Neutrophil (primary cell): ENCODE measurements at regions not wholly inside any gene's neighbourhood (a gene's known extent, or its start where the extent isn't known, plus 50 kb on each side); places are given as distances from the start of the nearest gene placed in this dataset.
"Not testable (repeated sequence)": the region's sequence is repeated elsewhere in the genome, so short reads cannot be mapped to it uniquely, and the experiment has no call there.

Experiments used
- H3K27ac ChIP-seq: fragments of 200-600 bp; sonication (generic); 2 replicates; pipeline ENCODE4 v1.5.1; 2016; ENCODE audit warnings: mild to moderate bottlenecking, moderate library complexity
- H3K27me3 ChIP-seq: fragments of 200-600 bp; sonication (generic); 2 replicates; pipeline ENCODE4 v1.6.0; 2016; ENCODE audit warnings: mild to moderate bottlenecking
- H3K36me3 ChIP-seq: fragments of 200-600 bp; sonication (generic); 2 replicates; pipeline ENCODE4 v1.5.1; 2017
- H3K4me1 ChIP-seq, 2 experiments: fragments of 200-600 bp in 1 of 2; sonication (generic) in 1 of 2; 1 replicate in 1 of 2; 2 replicates in 1 of 2; pipeline versions ENCODE4 v1.5.1 to v1.6.1; 2013 to 2016; ENCODE audit warnings: low read depth in 1 of 2, low read length in 1 of 2, mild to moderate bottlenecking in 1 of 2, moderate library complexity in 1 of 2; ENCODE audit not compliant: control insufficient read depth in 1 of 2, insufficient read depth in 1 of 2
- H3K4me3 ChIP-seq, 2 experiments: fragments of 200-600 bp in 1 of 2; sonication (generic) in 1 of 2; 1 replicate in 1 of 2; 2 replicates in 1 of 2; pipeline ENCODE4 v1.5.1; 2013 to 2016; ENCODE audit warnings: low read depth in 1 of 2, low read length in 1 of 2, mild to moderate bottlenecking in 1 of 2, moderate library complexity in 1 of 2
- H3K9me3 ChIP-seq: fragments of 200-600 bp; sonication (generic); 2 replicates; pipeline ENCODE4 v1.5.1; 2016
- CTCF ChIP-seq: fragments of 200-600 bp; sonication (generic); IDR thresholded peaks from 2 replicates; pipeline ENCODE4 v1.5.1; 2016; ENCODE audit warnings: antibody characterized with exemption

- no peaks in the 10 kb centered on the region for H3K36me3 ChIP-seq
- no peaks in the 10 kb centered on the region for H3K9me3 ChIP-seq
- no peak overlapping the region for H3K4me3 ChIP-seq
- H3K4me1 ChIP-seq: no peaks in the 10 kb centered on the region
- no peak for TF ChIP-seq CTCF
- H3K27me3 ChIP-seq: no peaks in the 10 kb centered on the region
- no peak overlapping the region for H3K27ac ChIP-seq
Observed at GRCh38 chr14:87030197-87030596, 962.8 kb downstream of the GALC start.

GRCh38 chr14:87020106-87020505 lies 972.9 kb downstream of the GALC start:
- H3K36me3 ChIP-seq, H3K4me3 ChIP-seq, H3K4me1 ChIP-seq, H3K9me3 ChIP-seq, H3K27me3 ChIP-seq, H3K27ac ChIP-seq: not testable (repeated sequence)

- TF ChIP-seq CTCF: no peak
- H3K36me3 ChIP-seq: no peaks in the 10 kb centered on the region
- H3K4me1 ChIP-seq: no peaks in the 10 kb centered on the region
- H3K9me3 ChIP-seq: no peaks in the 10 kb centered on the region
- no peak overlapping the region for H3K27ac ChIP-seq
- no peak overlapping the region for H3K4me3 ChIP-seq
- H3K27me3 ChIP-seq: no peaks in the 10 kb centered on the region
Observed at GRCh38 chr14:87018294-87018693, 974.7 kb downstream of the GALC start.

- no peaks in the 10 kb centered on the region for H3K4me1 ChIP-seq
- H3K4me3 ChIP-seq: no peak overlapping the region
- H3K9me3 ChIP-seq: no peaks in the 10 kb centered on the region
- no peak overlapping the region for H3K27ac ChIP-seq
- no peaks in the 10 kb centered on the region for H3K36me3 ChIP-seq
- no peak for TF ChIP-seq CTCF
- H3K27me3 ChIP-seq: no peaks in the 10 kb centered on the region
Observed at GRCh38 chr14:87017335-87017734, 975.6 kb downstream of the GALC start.

GRCh38 chr14:87014856-87015255 lies 978.1 kb downstream of the GALC start:
- no peak overlapping the region for H3K4me3 ChIP-seq
- no peak for TF ChIP-seq CTCF
- H3K36me3 ChIP-seq: no peaks in the 10 kb centered on the region
- H3K9me3 ChIP-seq: no peaks in the 10 kb centered on the region
- no peaks in the 10 kb centered on the region for H3K27me3 ChIP-seq
- H3K27ac ChIP-seq: no peak overlapping the region
- H3K4me1 ChIP-seq: no peaks in the 10 kb centered on the region

GRCh38 chr14:87013583-87013982 lies 979.4 kb downstream of the GALC start:
- Histone ChIP-seq H3K4me3 (no peak overlapping the region), H3K27ac (no peak overlapping the region), H3K36me3 (no peaks in the 10 kb centered on the region), H3K4me1 (no peaks in the 10 kb centered on the region), H3K9me3 (no peaks in the 10 kb centered on the region), H3K27me3 (no peaks in the 10 kb centered on the region)
- no peak for TF ChIP-seq CTCF
